Loucy (cell line): ENCODE measurements at regions not wholly inside any gene's neighbourhood (a gene's known extent, or its start where the extent isn't known, plus 50 kb on each side); places are given as distances from the start of the nearest gene placed in this dataset.

Experiments used
- H2AFZ ChIP-seq: fragments of 200-600 bp; sonication (generic); 2 replicates; pipeline ENCODE4 v1.6.0; 2016; ENCODE audit warnings: antibody characterized with exemption, mild to moderate bottlenecking, low read length, moderate library complexity
- H3F3A ChIP-seq: fragments of 200-600 bp; 2 replicates; pipeline ENCODE4 v1.6.0; 2016; ENCODE audit warnings: antibody characterized with exemption, low read depth, mild to moderate bottlenecking
- H3K27me3 ChIP-seq: fragments of 200-600 bp; sonication (generic); 2 replicates; pipeline ENCODE4 v1.6.1; 2014; ENCODE audit warnings: low read length, mild to moderate bottlenecking; ENCODE audit not compliant: insufficient read depth, poor library complexity, severe bottlenecking
- H3K36me3 ChIP-seq: fragments of 200-600 bp; sonication (generic); 2 replicates; pipeline ENCODE4 v1.6.1; 2016; ENCODE audit warnings: low read length; ENCODE audit not compliant: insufficient read depth
- H3K4me1 ChIP-seq: fragments of 200-600 bp; sonication (generic); 2 replicates; pipeline ENCODE4 v1.5.1; 2014; ENCODE audit warnings: low read length, mild to moderate bottlenecking; ENCODE audit not compliant: insufficient read depth, poor library complexity, severe bottlenecking
- H3K4me2 ChIP-seq: fragments of 200-600 bp; sonication (generic); 2 replicates; pipeline ENCODE4 v1.6.0; 2014; ENCODE audit warnings: antibody characterized with exemption, low read length, low read depth, mild to moderate bottlenecking; ENCODE audit not compliant: poor library complexity, severe bottlenecking
- H3K4me3 ChIP-seq: fragments of 200-600 bp; sonication (generic); 2 replicates; pipeline ENCODE4 v1.5.1; 2014; ENCODE audit warnings: low read length, mild to moderate bottlenecking, mixed read lengths; ENCODE audit not compliant: poor library complexity, severe bottlenecking
- H3K79me2 ChIP-seq: fragments of 200-600 bp; sonication (generic); 2 replicates; pipeline ENCODE4 v1.6.1; 2014; ENCODE audit warnings: low read length; ENCODE audit not compliant: insufficient read depth
- H3K9ac ChIP-seq: fragments of 200-600 bp; sonication (generic); 2 replicates; pipeline ENCODE4 v1.6.0; 2014; ENCODE audit warnings: mild to moderate bottlenecking, low read depth, low read length, moderate library complexity; ENCODE audit not compliant: poor library complexity, severe bottlenecking
- H3K9me2 ChIP-seq: fragments of 200-600 bp; sonication (generic); replicated peaks from 2 replicates; pipeline ENCODE4 v1.6.1; 2016; ENCODE audit warnings: low read depth, low read length, mixed read lengths
- H3K9me3 ChIP-seq: fragments of 200-600 bp; sonication (generic); 2 replicates; pipeline ENCODE4 v1.6.1; 2014; ENCODE audit warnings: mild to moderate bottlenecking, antibody characterized with exemption, low read length, low read depth; ENCODE audit not compliant: insufficient read depth
- H4K20me1 ChIP-seq: fragments of 200-600 bp; sonication (generic); 2 replicates; pipeline ENCODE4 v1.6.0; 2014; ENCODE audit warnings: antibody characterized with exemption, low read length, mild to moderate bottlenecking; ENCODE audit not compliant: insufficient read depth, poor library complexity, severe bottlenecking
- EZH2phosphoT487 ChIP-seq: fragments of 200-600 bp; IDR thresholded peaks from 2 replicates; pipeline ENCODE4 v1.6.1; 2018; ENCODE audit warnings: antibody characterized with exemption, mild to moderate bottlenecking, moderate library complexity, borderline replicate concordance
- TF ChIP-seq, protein P1 (sequence below): fragments of 200-600 bp; sonication (generic); conservative IDR thresholded peaks from 2 replicates; pipeline ENCODE4 v1.5.1; 2014; ENCODE audit warnings: mild to moderate bottlenecking, antibody characterized with exemption, low read length

DNA sequence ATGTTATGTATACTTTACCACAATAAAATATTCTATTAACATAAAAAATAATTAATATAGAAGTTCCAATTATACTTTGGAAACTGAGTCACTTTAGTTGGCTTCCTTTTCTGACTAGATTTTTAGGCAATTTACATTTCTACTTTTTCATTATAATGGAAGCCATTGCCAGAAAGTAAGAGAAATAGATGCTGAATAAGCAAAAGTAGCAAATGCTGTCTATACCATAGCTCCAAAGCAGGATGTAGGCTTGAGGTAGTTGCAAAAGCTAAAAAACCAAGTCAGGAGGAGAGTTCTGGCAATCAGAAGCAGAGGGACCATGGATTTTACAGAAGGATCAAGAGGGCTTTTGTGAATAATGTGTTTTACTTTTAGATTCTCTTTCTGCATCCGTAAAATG, 262.4 kb upstream of the TMEM229A start:
- no peaks in the 10 kb centered on the region for H3K36me3 ChIP-seq
- no peaks in the 10 kb centered on the region for H3K9me3 ChIP-seq
- no peak overlapping the region for H3K4me2 ChIP-seq
- no peak overlapping the region for H2AFZ ChIP-seq
- H3K4me1 ChIP-seq, result no peaks in the 10 kb centered on the region
- no peak overlapping the region for H3K9ac ChIP-seq
- H3F3A ChIP-seq, result no peaks in the 10 kb centered on the region
- H3K9me2 ChIP-seq, result no peaks in the 10 kb centered on the region
- H4K20me1 ChIP-seq, result no peaks in the 10 kb centered on the region
- H3K27me3 ChIP-seq, result no peaks in the 10 kb centered on the region
- no peaks in the 10 kb centered on the region for H3K79me2 ChIP-seq
- H3K4me3 ChIP-seq, result no peak overlapping the region
- TF ChIP-seq, protein P1, sequence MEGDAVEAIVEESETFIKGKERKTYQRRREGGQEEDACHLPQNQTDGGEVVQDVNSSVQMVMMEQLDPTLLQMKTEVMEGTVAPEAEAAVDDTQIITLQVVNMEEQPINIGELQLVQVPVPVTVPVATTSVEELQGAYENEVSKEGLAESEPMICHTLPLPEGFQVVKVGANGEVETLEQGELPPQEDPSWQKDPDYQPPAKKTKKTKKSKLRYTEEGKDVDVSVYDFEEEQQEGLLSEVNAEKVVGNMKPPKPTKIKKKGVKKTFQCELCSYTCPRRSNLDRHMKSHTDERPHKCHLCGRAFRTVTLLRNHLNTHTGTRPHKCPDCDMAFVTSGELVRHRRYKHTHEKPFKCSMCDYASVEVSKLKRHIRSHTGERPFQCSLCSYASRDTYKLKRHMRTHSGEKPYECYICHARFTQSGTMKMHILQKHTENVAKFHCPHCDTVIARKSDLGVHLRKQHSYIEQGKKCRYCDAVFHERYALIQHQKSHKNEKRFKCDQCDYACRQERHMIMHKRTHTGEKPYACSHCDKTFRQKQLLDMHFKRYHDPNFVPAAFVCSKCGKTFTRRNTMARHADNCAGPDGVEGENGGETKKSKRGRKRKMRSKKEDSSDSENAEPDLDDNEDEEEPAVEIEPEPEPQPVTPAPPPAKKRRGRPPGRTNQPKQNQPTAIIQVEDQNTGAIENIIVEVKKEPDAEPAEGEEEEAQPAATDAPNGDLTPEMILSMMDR, result no peak
- TF ChIP-seq EZH2phosphoT487, result no peak

- H3K9ac ChIP-seq, result no peak overlapping the region
- no peak overlapping the region for H3K4me2 ChIP-seq
- H3K9me2 ChIP-seq, result no peaks in the 10 kb centered on the region
- no peaks in the 10 kb centered on the region for H3K79me2 ChIP-seq
- TF ChIP-seq, protein P1, result no peak
- no peak for TF ChIP-seq EZH2phosphoT487
- no peaks in the 10 kb centered on the region for H3K36me3 ChIP-seq
- no peaks in the 10 kb centered on the region for H3K4me1 ChIP-seq
- H2AFZ ChIP-seq, result no peak overlapping the region
- H3K4me3 ChIP-seq, result no peak overlapping the region
- no peaks in the 10 kb centered on the region for H3K27me3 ChIP-seq
- H4K20me1 ChIP-seq, result no peaks in the 10 kb centered on the region
- no peaks in the 10 kb centered on the region for H3K9me3 ChIP-seq
- no peaks in the 10 kb centered on the region for H3F3A ChIP-seq
Observed at GRCh38 chr7:124284937-124285336, 252.1 kb upstream of the TMEM229A start.

GRCh38 chr7:124276005-124276622, 243.2 kb upstream of the TMEM229A start:
- no peak overlapping the region for H3K4me2 ChIP-seq
- H3K4me3 ChIP-seq, result no peak overlapping the region
- no peaks in the 10 kb centered on the region for H4K20me1 ChIP-seq
- H3K27me3 ChIP-seq, result no peaks in the 10 kb centered on the region
- H2AFZ ChIP-seq, result no peak overlapping the region
- no peaks in the 10 kb centered on the region for H3K4me1 ChIP-seq
- no peak overlapping the region for H3K9ac ChIP-seq
- no peaks in the 10 kb centered on the region for H3K9me2 ChIP-seq
- H3K79me2 ChIP-seq, result no peaks in the 10 kb centered on the region
- H3K36me3 ChIP-seq, result no peaks in the 10 kb centered on the region
- H3F3A ChIP-seq, result no peaks in the 10 kb centered on the region
- TF ChIP-seq, protein P1, result peak; percentile 63
- no peak for TF ChIP-seq EZH2phosphoT487
- no peaks in the 10 kb centered on the region for H3K9me3 ChIP-seq
